KBM-7 (cell line): ENCODE measurements at regions not wholly inside any gene's neighbourhood (a gene's known extent, or its start where the extent isn't known, plus 50 kb on each side); places are given as distances from the start of the nearest gene placed in this dataset.
"Not testable (repeated sequence)": the region's sequence is repeated elsewhere in the genome, so short reads cannot be mapped to it uniquely, and the experiment has no call there.

Experiments used
- DNase-seq: peaks from one replicate; pipeline ENCODE4 v3.0.0-alpha.2; 2015
- in situ Hi-C: fragments of 300-500 bp; cut with MboI; formaldehyde crosslinking; loops from 2 replicates; pipeline ENCODE4 v1.14.3; 2020; ENCODE audit warnings: low sequenced_read_pairs, low pct_unique_long_range_greater_than_20kb, mixed read lengths

DNA sequence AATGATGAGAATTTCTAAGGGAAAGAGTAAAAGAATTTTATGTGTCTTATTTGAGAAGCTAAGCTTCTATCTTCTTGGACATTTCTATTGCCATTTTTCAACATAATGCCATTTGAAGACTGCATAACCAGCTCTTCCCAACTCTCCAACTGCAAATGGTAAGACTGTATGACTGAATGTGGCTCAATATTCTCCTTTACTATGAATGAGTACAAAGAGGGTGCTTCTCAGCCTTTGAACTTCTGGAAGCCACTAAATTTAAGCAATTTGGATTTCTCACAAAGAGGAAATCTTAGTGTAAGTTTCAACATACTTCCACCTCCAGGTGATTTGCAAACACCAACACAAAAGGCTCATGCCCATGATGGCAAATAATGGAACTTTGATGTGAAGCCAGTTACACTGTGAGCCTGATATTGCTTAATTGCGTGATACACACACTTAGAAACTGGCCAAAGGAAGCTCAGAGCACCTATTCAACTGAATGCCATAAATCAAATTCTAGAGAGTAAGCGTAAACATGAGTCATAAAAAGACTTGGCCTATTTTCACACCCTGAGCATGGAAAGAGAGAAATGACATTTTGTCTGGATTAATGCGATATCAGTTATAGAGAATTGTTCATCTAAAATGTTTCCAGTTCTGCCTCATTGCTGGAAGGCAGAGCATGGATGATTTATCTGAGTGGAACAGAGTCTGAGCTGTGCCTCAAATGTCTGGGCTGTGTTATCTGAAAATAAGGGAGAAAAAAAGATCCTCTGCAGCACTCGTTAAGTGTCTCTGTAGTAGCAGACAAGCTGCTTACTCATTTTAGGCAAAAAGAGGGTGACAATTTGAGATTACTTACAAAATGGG is 145.3 kb downstream of the PLK2 start:
- in situ Hi-C loops: no loop called here
- DNase-seq: no peak

DNA sequence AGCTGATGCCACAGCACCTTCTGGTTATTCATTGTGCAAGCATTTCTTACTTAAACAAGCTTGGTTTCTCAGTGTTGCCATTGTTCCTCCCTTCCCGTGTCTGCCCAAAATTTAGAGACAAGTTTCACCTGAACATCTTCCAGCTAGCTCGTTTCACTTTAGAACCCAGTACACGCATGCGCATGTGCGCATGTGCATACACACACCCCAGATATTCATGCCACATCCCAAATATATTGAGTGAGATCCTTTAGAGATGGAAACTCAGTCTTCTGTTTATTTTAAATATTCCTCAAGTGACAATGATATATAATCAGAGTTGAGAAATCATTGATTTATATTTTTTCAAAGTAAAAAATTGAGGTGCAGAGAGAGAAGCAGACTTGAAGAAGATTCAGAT is 147.6 kb downstream of the PLK2 start:
- DNase-seq: no peak
- in situ Hi-C loops: no loop called here

DNA sequence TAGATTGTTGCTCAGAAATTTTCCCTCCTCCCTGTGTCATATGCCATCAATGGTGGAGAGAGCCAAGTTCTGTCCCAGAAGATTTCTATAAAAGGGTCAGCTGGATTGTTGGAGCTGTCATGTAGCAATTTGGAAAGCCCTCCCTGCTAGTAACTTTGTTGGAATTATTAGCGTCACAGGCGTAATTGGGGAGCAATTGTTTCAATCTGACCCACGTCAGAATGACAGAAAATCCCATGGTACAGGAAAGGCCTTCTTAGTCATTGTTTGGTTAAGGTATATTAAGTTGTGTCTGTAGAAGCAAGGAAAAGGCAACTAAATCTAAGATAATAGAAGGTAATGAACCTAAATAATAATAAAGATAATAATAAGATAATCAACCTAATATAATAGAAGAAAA is 148.4 kb downstream of the PLK2 start:
- in situ Hi-C loops: no loop called here

DNA sequence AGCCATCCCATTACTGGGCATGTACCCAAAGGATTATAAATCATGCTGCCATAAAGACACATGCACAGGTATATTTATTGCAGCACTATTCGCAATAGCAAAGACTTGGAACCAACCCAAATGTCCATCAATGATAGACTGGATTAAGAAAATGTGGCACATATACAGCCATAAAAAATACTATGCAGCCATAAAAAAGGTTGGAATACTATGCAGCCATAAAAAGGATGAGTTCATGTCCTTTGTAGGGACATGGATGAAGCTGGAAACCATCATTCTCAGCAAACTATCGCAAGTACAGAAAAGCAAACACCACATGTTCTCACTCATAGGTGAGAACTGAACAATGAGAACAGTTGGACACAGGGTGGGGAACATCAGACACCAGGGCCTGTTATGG is 151.5 kb downstream of the PLK2 start:
- DNase-seq, in situ Hi-C loops: not testable (repeated sequence)

More for the DNA sequence above, 148.4 kb downstream of the PLK2 start:
- DNase-seq: no peak

DNA sequence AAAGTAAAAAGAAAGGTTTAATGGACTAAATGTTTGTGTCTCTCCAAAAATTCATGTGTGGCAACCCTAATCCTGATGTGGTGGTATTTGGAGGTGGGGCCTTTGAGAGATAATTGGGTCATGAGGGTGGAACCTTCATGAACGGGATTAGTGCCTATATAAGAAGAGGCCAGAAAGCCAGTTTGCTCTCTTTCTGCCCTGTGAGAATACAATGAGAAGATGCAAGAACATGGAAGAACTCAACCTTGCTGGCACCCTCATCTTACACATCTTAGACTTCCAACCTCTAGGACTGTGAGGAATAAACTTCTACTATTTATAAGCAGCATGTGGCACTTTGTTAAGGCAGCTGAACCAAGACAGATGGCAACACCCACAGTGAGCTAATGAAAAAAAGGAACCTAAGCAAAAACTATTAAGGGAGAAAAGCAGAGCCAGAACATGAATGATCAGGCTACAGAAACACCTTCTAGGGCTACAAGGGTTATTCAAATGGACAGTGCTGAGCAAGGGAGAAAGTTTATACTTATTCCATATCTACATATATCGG is 159.5 kb downstream of the PLK2 start:
- no peak for DNase-seq
- in situ Hi-C loops: no loop called here

DNA sequence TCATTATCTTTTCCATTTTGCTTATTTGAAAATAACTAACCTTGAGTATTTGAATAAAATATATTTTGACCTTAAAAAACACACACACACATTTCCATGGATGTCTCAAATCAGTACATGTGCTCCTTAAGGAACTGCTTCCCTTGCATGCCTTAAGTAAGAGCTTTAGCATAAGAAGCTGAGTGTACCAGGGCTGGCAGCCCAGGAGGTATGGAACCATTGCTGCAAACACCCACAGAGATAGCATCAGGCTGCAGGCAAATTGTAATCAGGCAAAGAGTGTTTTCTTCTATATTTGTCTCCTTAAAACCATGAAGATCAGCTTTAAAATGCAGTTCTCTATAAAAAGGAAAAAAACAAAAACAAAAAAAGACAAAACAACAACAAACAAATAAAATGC is 160.6 kb downstream of the PLK2 start:
- in situ Hi-C loops: no loop called here
- DNase-seq: no peak

DNA sequence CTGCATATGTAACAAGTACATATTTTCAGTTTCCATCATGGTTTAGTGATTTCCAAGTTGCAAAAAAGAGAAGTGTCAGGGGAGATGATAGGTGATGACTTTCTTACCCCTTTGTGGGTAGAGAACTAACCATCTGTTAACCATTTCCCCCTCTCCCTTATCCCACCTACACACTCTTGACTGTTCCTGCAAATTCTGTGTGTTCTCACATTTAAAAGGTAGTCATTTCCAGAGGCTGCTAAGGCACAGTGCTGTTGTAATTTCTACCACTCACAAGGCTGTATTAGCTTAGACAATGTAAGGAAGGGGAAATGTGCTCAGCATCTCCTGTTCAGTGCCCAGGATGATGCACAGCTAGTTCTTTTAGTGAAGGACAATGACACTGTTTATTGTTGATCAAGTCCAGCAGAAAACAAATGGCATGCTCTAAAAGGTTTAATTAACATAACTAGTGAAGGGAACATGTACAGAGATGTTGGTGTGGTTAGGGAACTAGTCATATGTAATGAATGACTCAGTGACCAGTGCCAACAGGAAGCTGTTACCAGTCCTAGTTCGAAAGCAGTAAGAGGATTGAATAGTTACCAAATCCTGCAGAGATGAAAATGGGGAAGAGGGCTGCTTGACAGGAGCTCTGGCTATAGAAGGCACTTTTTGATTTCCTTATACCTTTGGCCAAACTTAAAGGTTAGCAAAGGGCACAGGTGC is 165.1 kb downstream of the PLK2 start:
- no peak for DNase-seq
- in situ Hi-C loops: no loop called here

DNA sequence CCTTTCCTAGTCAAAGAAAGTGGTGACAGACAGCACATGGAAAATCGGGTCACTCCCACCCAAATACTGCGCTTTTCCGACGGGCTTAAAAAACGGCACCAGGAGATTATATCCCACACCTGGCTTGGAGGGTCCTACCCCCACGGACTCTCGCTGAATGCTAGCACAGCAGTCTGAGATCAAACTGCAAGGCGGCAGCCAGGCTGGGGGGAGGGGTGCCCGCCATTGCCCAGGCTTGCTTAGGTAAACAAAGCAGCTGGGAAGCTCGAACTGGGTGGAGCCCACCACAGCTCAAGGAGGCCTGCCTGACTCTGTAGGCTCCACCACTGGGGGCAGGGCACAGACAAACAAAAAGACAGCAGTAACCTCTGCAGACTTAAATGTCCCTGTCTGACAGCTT is 171.6 kb downstream of the PLK2 start:
- in situ Hi-C loops, DNase-seq: not testable (repeated sequence)

DNA sequence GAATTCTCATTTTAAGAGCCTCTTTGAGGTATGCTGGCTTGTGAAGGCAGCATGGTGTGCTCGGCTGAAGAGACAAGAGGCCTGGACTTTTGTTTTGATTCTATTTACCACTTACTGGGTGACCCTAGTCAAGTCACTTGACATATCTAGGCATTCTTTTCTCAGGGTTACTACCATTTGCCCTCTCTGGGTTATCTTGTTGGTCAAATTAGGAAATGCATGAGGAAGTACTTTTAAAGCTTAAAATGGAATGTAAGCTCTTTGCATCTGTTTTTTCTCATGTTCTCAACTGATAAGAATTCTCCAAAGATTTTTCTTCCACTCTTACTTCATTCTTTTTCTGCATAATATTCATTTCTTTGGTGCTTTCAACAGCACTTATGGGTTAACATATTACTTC is 173.1 kb downstream of the PLK2 start:
- in situ Hi-C loops: no loop called here
- no peak for DNase-seq

DNA sequence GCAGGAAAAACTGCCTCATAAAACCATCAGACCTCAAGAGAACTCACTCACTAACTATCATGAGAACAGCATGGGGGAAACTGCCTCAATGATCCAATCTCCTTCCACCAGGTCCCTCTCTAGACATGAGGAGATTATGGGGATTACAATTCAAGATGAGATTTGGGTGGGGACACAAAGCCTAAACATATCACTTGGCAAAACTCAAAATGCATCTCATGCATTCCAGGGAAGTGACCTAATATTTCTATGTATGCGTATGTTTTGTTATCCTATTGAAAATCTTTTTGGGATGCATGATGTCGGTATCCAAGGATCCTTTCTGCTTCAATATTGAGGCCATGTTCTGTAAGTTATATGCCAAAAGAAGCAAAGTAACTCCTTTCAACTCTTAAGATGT is 174.0 kb downstream of the PLK2 start:
- in situ Hi-C loops: no loop called here
- no peak for DNase-seq

DNA sequence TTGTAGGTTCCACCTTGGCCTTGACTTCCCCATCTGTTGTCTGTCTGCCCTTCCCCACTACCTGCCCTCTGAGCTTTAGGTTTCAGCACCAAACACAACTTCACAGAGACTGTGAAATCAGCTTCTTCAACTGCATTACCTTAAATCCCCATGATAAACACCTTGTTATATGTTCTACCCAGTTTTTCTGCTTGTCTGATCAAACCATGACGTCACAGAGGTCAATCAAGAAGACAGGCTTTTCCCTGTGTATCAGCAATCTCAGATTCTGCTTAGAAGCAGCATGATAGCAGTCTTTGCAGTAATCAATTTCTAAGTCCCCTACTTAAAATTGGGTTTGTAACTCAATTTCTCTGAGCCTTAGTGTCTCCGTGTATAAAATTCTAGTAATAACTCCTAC is 175.0 kb downstream of the PLK2 start:
- in situ Hi-C loops: no loop called here
- no peak for DNase-seq

DNA sequence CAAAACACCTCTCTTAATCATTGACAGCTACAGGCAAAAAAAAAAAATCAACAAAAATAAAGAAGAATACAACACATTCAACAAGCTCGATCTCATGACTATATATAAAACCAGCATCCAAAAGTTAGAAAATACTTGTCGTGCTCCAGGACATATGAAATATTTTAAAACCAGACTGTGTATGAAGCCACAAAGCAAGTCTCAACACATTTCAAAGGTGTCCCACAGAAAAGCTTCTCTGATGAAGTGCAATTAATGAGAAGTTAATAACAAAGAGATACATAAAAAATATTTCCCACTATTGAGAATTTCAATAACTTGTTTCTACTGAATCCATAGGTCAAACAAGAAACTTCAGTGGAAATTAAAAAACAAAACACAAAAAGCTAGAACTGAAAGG is 178.7 kb downstream of the PLK2 start:
- in situ Hi-C loops: no loop called here
- no peak for DNase-seq

DNA sequence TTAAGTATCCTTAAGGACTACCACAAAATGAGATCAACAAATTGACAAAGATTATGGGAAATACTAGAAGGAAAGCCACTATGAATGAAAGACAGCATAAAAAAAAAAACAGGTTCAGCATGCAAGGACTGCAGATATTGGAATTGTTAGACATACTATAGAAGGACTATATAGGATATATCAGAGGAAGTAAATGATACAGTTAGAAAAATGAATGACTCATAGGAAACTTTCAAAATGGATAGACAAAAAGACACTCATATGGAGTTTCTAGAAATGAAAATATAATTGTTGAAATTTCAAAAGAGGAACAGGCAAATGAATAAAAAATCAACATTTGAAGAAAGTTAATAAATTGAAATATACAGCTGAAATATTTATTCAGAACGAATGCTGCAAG is 180.6 kb downstream of the PLK2 start:
- DNase-seq: no peak
- in situ Hi-C loops: no loop called here

DNA sequence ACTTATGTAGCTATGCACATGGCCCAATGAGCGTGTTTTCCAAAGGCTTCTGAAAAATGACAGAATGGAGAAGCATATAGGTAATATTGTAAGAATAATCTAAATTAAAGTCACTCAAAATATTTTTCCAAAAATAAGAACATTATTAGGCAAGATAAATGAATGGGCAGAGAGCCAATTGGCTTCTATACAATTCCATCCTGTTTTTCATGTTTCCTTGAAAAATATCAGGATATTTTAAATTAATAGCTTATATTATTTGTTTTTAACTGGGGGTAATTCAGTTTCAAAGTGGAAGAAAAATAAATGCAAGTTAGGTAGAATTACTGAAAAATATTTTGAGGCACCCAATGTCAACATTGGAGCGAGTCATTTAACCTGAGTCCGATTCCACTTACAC is 183.5 kb downstream of the PLK2 start:
- no peak for DNase-seq
- in situ Hi-C loops: no loop called here

DNA sequence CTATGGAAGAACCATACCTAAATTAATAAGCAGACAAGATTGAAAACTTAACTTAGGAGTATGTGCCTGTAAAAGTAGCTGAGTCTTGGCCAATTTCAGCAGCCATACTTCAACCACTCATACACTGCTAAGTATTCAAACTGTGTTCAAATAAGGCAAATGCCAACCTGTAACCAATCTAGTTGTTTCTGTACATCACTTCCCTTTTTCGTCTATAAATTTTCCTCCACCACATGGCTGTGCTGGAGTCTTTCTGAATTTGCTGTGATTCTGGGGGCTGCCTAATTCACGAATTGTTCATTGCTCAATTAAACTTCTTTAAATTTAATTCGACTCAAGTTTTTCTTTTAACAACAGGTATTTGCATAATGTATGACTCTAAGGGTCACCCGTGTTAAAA is 184.4 kb downstream of the PLK2 start:
- DNase-seq: peak; percentile 5
- in situ Hi-C loops: no loop called here

DNA sequence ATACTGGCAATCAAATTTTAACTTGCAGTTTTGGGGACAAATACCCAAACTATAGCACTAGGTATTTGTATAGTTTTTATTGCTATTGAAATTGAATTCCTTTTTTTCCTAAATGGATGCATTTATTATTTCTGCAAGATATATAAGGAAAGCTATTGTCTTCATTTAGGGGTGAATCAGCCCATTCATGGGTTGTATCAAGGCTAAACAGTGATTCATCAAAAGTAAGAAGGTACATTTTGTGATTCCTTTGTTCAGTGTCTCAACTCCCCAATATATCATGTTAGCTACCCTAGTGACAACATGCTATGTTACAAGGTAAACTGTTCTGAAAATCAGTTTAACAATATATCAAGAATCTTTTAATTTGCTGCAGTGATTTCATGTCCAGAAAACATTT is 185.7 kb downstream of the PLK2 start:
- DNase-seq: no peak
- in situ Hi-C loops: no loop called here

DNA sequence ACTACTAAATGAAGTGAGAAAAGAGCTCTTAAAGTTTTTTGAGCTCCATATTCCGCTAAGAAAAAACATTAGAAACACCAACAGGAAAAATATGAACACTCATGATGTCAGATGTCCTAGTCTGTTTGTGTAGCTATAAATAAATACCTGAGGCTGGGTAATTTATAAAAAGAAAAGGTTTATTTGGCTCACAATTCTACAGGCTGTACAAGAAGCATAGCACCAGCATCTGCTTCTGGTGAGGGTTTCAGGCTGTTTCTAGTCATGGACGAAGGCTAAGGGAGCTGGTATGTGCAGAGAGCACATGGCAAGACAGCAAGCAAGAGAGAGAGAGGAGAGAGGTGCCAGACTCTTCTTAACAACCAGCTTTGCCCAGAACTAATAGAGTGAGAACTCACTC is 186.2 kb downstream of the PLK2 start:
- no peak for DNase-seq
- in situ Hi-C loops: no loop called here

DNA sequence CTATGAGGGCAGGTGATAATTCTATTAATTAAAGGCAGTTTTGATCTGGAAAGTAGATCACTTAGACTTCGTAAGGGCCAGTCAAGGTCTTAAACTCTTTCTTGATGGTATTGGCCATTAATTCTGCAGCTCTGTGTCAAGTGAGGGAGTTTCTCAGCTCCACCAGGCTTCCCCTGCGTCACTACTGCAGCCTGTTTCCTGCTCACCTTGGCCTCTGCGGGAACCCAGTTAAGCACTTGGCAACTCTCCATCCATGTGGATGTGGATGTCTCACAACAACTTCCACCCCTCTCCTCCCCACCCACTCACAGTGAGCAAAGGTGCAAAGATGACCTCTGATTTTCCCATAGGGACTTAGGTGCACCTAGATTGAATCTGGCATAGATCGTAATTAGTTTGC is 191.6 kb downstream of the PLK2 start:
- in situ Hi-C loops: no loop called here
- no peak for DNase-seq

DNA sequence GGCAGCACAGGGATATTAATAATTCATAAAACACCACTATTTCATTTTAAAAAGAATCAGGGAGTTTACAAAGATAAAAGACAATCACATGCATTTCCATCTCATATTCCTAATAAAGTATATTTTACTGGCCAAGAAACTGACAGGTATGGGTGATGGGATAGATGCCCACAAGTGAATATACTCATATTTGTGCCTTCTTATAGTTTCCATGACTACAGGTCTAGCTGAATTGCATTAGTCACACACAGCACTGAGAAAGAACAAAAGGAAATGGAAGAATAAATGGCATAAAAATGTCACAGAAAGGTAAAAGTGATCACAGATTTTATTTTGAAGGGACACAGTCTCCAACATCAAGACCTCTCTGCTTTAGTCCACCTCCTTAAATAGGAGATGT is 193.5 kb downstream of the PLK2 start:
- DNase-seq: no peak
- in situ Hi-C loops: no loop called here

DNA sequence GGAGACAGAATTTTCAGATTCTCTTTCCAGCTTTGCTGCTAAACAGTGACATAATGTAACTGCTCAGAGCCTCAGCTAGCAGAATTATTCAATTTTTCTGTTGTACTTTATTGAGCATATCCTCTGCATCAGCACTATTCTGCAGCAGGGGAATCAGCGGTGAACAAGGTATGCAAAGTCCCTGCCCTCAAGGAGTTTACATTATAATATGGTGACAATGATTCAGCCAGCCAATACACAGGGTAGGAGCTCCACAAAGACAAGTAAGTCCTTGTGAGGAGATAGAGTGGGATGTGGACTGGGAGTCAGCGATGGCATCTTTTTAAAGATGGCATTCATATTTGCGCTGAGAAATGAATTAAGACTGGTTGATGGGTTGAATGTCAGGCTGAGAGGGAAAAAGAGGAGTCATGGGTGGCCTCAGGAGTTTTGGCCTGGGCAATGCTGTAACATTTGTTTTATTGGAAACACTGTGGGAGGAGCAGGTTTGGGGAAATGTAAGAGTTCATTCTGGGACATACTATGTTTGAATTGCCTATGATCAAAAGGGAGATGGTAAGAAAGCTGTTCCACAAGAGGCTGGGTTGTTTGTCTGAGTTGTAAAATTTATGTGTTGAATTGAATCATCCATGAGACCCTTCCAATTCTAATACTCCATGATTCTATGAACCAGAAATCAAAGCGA is 194.5 kb downstream of the PLK2 start:
- DNase-seq: no peak
- in situ Hi-C loops: no loop called here
